ENCODE measurements at regions not wholly inside any gene's neighbourhood (a gene's known extent, or its start where the extent isn't known, plus 50 kb on each side); places are given as distances from the start of the nearest gene placed in this dataset.

GRCh38 chr16:48479955-48480354, 94.7 kb upstream of the SIAH1 start:
- H3K27ac ChIP-seq (ENCODE audit: low read depth, low read length, poor library complexity, severe bottlenecking) = no peak overlapping the region
- POLR2A ChIA-PET = no interaction called here
- no peaks in the 10 kb centered on the region for H3K4me1 ChIP-seq (ENCODE audit: insufficient read depth, low read length, poor library complexity, severe bottlenecking)
- intact Hi-C loops (cut with micrococcal nuclease; ENCODE audit: unreplicated experiment) = no loop called here
- H3K4me3 ChIP-seq (ENCODE audit: low read depth, low read length, poor library complexity, severe bottlenecking) = no peak overlapping the region
- CTCF ChIA-PET (ENCODE audit: unreplicated experiment) = no interaction called here
- H4K20me1 ChIP-seq (ENCODE audit: insufficient read depth, low read length) = no peaks in the 10 kb centered on the region
- TF ChIP-seq EZH2phosphoT487 (IDR thresholded peaks at IDR 0.05; ENCODE audit: borderline replicate concordance, low read depth, low read length) (no peak), CTCF (conservative IDR thresholded peaks at IDR 0.05; ENCODE audit: low read length) (no peak)
- no peaks in the 10 kb centered on the region for H3K9me3 ChIP-seq (ENCODE audit: low read length)
- no peaks in the 10 kb centered on the region for H3K36me3 ChIP-seq (ENCODE audit: insufficient read depth, low read length)
- H2AFZ ChIP-seq (ENCODE audit: low read length) = no peak overlapping the region
- no peaks in the 10 kb centered on the region for H3K79me2 ChIP-seq (ENCODE audit: insufficient read depth, low read depth, low read length)
- no peaks in the 10 kb centered on the region for H3K9me2 ChIP-seq (ENCODE audit: insufficient read depth, low read length)
- DNase-seq (ENCODE audit: low spot score) = no peak
- H3K4me2 ChIP-seq (ENCODE audit: low read length) = no peak overlapping the region
- BruUV-seq (replicated peaks) = no TSS peak

GRCh38 chr16:48479329-48479728, 94.1 kb upstream of the SIAH1 start:
- H2AFZ ChIP-seq (ENCODE audit: low read length) = no peak overlapping the region
- no TSS peak for BruUV-seq (replicated peaks)
- H3K4me1 ChIP-seq (ENCODE audit: insufficient read depth, low read length, poor library complexity, severe bottlenecking) = no peaks in the 10 kb centered on the region
- POLR2A ChIA-PET = interaction anchor here (0.5 kb wide), 1 partner anchor 102 kb away, joined by 3 read pairs; no protein-coding TSS in a partner anchor
- no peaks in the 10 kb centered on the region for H4K20me1 ChIP-seq (ENCODE audit: insufficient read depth, low read length)
- H3K9me2 ChIP-seq (ENCODE audit: insufficient read depth, low read length) = no peaks in the 10 kb centered on the region
- no peak for TF ChIP-seq CTCF (conservative IDR thresholded peaks at IDR 0.05; ENCODE audit: low read length)
- no peak overlapping the region for H3K4me3 ChIP-seq (ENCODE audit: low read depth, low read length, poor library complexity, severe bottlenecking)
- no peaks in the 10 kb centered on the region for H3K9me3 ChIP-seq (ENCODE audit: low read length)
- no peak overlapping the region for H3K4me2 ChIP-seq (ENCODE audit: low read length)
- no peaks in the 10 kb centered on the region for H3K79me2 ChIP-seq (ENCODE audit: insufficient read depth, low read depth, low read length)
- CTCF ChIA-PET (ENCODE audit: unreplicated experiment) = no interaction called here
- DNase-seq (ENCODE audit: low spot score) = no peak
- H3K27ac ChIP-seq (ENCODE audit: low read depth, low read length, poor library complexity, severe bottlenecking) = no peak overlapping the region
- no peaks in the 10 kb centered on the region for H3K36me3 ChIP-seq (ENCODE audit: insufficient read depth, low read length)
- intact Hi-C loops (cut with micrococcal nuclease; ENCODE audit: unreplicated experiment) = no loop called here

GRCh38 chr16:48478393-48478792, 93.2 kb upstream of the SIAH1 start:
- Histone ChIP-seq H3K4me1 (ENCODE audit: insufficient read depth, low read length, poor library complexity, severe bottlenecking) (no peaks in the 10 kb centered on the region), H3K36me3 (ENCODE audit: insufficient read depth, low read length) (no peaks in the 10 kb centered on the region), H3K9me2 (ENCODE audit: insufficient read depth, low read length) (no peaks in the 10 kb centered on the region), H3K79me2 (ENCODE audit: insufficient read depth, low read depth, low read length) (no peaks in the 10 kb centered on the region), H3K4me2 (ENCODE audit: low read length) (no peak overlapping the region), H4K20me1 (ENCODE audit: insufficient read depth, low read length) (no peaks in the 10 kb centered on the region), H3K9me3 (ENCODE audit: low read length) (no peaks in the 10 kb centered on the region), H3K4me3 (ENCODE audit: low read depth, low read length, poor library complexity, severe bottlenecking) (no peak overlapping the region), H3K27ac (ENCODE audit: low read depth, low read length, poor library complexity, severe bottlenecking) (no peak overlapping the region), H2AFZ (ENCODE audit: low read length) (no peak overlapping the region)
- TF ChIP-seq EZH2phosphoT487 (IDR thresholded peaks at IDR 0.05; ENCODE audit: borderline replicate concordance, low read depth, low read length) (no peak), CTCF (conservative IDR thresholded peaks at IDR 0.05; ENCODE audit: low read length) (no peak)
- DNase-seq (ENCODE audit: low spot score) = no peak
- ChIA-PET POLR2A (interaction anchor here (0.7 kb wide), 2 partner anchors 9 to 32 kb away, joined by 4 to 5 read pairs; no protein-coding TSS in a partner anchor), CTCF (ENCODE audit: unreplicated experiment) (interaction anchor here (0.6 kb wide), 1 partner anchor 43 kb away, joined by 4 read pairs; no protein-coding TSS in a partner anchor)
- intact Hi-C loops (cut with micrococcal nuclease; ENCODE audit: unreplicated experiment) = no loop called here
- no TSS peak for BruUV-seq (replicated peaks)

Measured in OCI-LY7 (cell line).